Thoracic aorta (tissue), 2 donors: ENCODE measurements at regions not wholly inside any gene's neighbourhood (a gene's known extent, or its start where the extent isn't known, plus 50 kb on each side); places are given as distances from the start of the nearest gene placed in this dataset.

Experiments
- ATAC-seq: fragments of 150-250 bp; one replicate; pipeline ENCODE4 v1.8.0; 2017; ENCODE audit warnings: low read depth; ENCODE audit not compliant: insufficient number of reproducible peaks, low FRiP score
- DNase-seq: peaks from one replicate; pipeline ENCODE4 v3.0.0-alpha.2; 2020; ENCODE audit warnings: low spot score
- H3K27ac ChIP-seq, 2 donors: fragments of 200-600 bp; sonication (generic); 1 replicate in 1 of 2; 2 replicates in 1 of 2; pipeline ENCODE4 v1.5.1; 2016; ENCODE audit warnings: mild to moderate bottlenecking in 2 of 2, moderate library complexity in 2 of 2
- H3K27me3 ChIP-seq: fragments of 200-600 bp; sonication (generic); replicated peaks from 2 replicates; pipeline ENCODE4 v1.6.0; 2016; ENCODE audit warnings: mild to moderate bottlenecking; ENCODE audit not compliant: insufficient read depth
- H3K36me3 ChIP-seq: fragments of 200-600 bp; sonication (generic); one replicate; pipeline ENCODE4 v1.5.1; 2016
- H3K4me1 ChIP-seq, 2 donors: fragments of 200-600 bp; sonication (generic); 1 replicate in 1 of 2; 2 replicates in 1 of 2; pipeline versions ENCODE4 v1.5.1 to v1.6.0; 2016; ENCODE audit warnings: low read depth in 2 of 2, mild to moderate bottlenecking in 1 of 2; ENCODE audit not compliant: control insufficient read depth in 1 of 2
- H3K4me3 ChIP-seq: fragments of 200-600 bp; sonication (generic); 2 replicates; pipeline ENCODE4 v1.5.1; 2016; ENCODE audit warnings: mild to moderate bottlenecking
- H3K9me3 ChIP-seq: fragments of 200-600 bp; sonication (generic); 2 replicates; pipeline ENCODE4 v1.5.1; 2016
- TF ChIP-seq, protein P1 (sequence below): fragments of 200-600 bp; sonication (generic); IDR thresholded peaks from one replicate; pipeline ENCODE4 v1.5.1; 2019; ENCODE audit warnings: antibody characterized with exemption

DNA sequence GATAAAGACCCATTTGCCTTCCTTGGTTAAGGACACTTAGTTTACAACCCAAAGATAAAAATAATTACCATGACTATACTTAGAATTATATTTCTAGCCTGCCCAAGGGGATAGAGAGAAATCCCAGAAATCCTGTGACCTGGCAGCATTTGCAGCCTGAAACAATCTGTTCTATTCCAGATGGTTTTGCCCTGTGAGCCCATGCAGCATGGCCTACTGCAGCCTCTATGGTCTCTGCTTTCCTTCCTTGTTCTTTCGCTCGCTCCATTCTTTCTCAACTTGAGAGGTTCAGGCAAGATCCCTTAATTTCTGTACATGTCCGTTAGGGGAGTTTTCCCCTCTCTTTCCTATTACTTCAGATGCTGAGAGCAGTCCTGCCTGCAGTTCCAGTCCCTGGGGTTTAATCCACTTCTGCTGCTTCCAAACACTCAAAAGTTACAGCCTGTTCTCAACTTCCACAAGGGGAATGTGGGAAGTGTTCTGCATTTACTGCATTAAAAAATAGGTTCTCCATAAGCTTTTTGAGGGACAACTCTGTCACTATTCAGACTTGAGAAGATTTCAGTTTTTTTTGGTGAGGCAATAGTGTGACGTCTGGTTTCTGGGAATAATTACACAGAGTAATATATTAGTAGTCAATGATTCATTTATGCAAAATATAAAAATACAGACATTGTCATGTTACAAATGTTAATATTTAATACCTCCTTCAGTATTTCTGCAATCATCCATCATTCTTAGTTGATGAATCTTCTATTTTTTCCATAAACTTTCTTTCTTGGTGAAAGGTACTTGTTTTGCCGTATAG, 80.3 kb downstream of the CDCA7 start:
- no peak overlapping the region for H3K4me3 ChIP-seq
- no peaks in the 10 kb centered on the region for H3K9me3 ChIP-seq
- no peak overlapping the region for H3K27ac ChIP-seq
- H3K4me1 ChIP-seq: peaks cover 0 to 4% of the 10 kb centered on the region in 2 donors
- H3K36me3 ChIP-seq: no peaks in the 10 kb centered on the region
- DNase-seq (no peak), ATAC-seq (no peak)
- TF ChIP-seq, protein P1, sequence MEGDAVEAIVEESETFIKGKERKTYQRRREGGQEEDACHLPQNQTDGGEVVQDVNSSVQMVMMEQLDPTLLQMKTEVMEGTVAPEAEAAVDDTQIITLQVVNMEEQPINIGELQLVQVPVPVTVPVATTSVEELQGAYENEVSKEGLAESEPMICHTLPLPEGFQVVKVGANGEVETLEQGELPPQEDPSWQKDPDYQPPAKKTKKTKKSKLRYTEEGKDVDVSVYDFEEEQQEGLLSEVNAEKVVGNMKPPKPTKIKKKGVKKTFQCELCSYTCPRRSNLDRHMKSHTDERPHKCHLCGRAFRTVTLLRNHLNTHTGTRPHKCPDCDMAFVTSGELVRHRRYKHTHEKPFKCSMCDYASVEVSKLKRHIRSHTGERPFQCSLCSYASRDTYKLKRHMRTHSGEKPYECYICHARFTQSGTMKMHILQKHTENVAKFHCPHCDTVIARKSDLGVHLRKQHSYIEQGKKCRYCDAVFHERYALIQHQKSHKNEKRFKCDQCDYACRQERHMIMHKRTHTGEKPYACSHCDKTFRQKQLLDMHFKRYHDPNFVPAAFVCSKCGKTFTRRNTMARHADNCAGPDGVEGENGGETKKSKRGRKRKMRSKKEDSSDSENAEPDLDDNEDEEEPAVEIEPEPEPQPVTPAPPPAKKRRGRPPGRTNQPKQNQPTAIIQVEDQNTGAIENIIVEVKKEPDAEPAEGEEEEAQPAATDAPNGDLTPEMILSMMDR: no peak
- H3K27me3 ChIP-seq: no peaks in the 10 kb centered on the region

DNA sequence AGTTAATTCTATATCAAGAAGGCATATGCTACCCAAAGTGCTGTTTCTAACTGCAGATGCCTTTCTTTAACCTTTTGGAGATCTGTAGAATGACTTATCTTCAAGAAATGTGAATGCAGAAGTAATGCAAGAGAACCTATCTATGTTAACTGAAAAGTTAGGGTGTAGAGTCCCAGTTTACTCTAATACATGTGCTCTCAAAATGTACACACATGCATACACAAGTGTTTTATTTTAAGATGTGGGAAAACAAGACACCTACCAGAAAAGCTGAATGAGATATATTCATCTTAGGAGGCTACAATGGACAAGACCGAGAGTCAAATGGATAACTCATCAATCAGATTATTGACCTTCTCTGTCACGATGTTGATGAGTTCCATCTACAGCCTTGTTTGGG, 80.9 kb downstream of the CDCA7 start:
- no peak overlapping the region for H3K27ac ChIP-seq
- TF ChIP-seq, protein P1: no peak
- peaks cover 0 to 4% of the 10 kb centered on the region in 2 donors for H3K4me1 ChIP-seq
- ATAC-seq (no peak), DNase-seq (no peak)
- H3K27me3 ChIP-seq: no peaks in the 10 kb centered on the region
- no peak overlapping the region for H3K4me3 ChIP-seq
- H3K36me3 ChIP-seq: no peaks in the 10 kb centered on the region
- no peaks in the 10 kb centered on the region for H3K9me3 ChIP-seq

DNA sequence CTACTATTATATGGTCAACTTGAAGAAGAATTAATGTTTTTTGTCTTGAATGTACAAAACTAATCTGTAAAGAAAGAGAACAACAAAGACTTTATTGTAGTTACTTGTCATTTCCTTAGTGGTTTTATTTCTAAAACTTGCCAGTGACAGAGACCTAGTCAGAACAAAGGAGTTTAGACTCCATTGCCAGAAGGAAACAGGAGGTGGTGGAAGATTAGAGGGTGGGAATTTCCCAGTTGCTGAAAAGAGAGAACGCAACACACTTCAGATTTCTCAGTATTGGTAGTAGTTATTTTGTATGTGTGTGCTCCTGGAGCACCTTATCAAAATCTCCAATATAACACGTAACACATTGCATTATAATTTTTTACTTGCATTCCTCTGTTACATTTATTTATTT, 81.4 kb downstream of the CDCA7 start:
- ATAC-seq: no peak

GRCh38 chr2:173441222-173441621, 86.5 kb downstream of the CDCA7 start:
- ATAC-seq (no peak), DNase-seq (no peak)
- Histone ChIP-seq H3K9me3 (no peaks in the 10 kb centered on the region), H3K4me3 (no peak overlapping the region), H3K27ac (no peak overlapping the region), H3K36me3 (no peaks in the 10 kb centered on the region), H3K4me1 (no peaks in the 10 kb centered on the region), H3K27me3 (no peaks in the 10 kb centered on the region)
- TF ChIP-seq, protein P1: no peak

More for the DNA sequence above, 81.4 kb downstream of the CDCA7 start:
- H3K27ac ChIP-seq: no peak overlapping the region
- TF ChIP-seq, protein P1: no peak
- peaks cover 0 to 4% of the 10 kb centered on the region in 2 donors for H3K4me1 ChIP-seq
- H3K27me3 ChIP-seq: no peaks in the 10 kb centered on the region
- H3K4me3 ChIP-seq: no peak overlapping the region
- H3K36me3 ChIP-seq: no peaks in the 10 kb centered on the region
- H3K9me3 ChIP-seq: no peaks in the 10 kb centered on the region
- no peak for DNase-seq

- TF ChIP-seq, protein P1: no peak
- Histone ChIP-seq H3K4me3 (no peak overlapping the region), H3K27ac (no peak overlapping the region), H3K4me1 (no peaks in the 10 kb centered on the region), H3K36me3 (no peaks in the 10 kb centered on the region), H3K9me3 (no peaks in the 10 kb centered on the region), H3K27me3 (no peaks in the 10 kb centered on the region)
- DNase-seq (no peak), ATAC-seq (no peak)
Observed at GRCh38 chr2:173442542-173442941, 87.9 kb downstream of the CDCA7 start.
